TTC549 (cell line): ENCODE measurements at regions not wholly inside any gene's neighbourhood (a gene's known extent, or its start where the extent isn't known, plus 50 kb on each side); places are given as distances from the start of the nearest gene placed in this dataset.
"Not testable (repeated sequence)": the region's sequence is repeated elsewhere in the genome, so short reads cannot be mapped to it uniquely, and the experiment has no call there.

Source experiments
- FAIRE-seq: peaks from 2 replicates; lab custom pipeline; 2012; peaks lifted over from hg19 to GRCh38; lab: Jason Lieb, UNC

- FAIRE-seq, result no peak
Measured at GRCh38 chr2:239803102-239803765, 221.9 kb downstream of the NDUFA10 start.

GRCh38 chr2:239802185-239802649 is 222.9 kb downstream of the NDUFA10 start:
- no peak for FAIRE-seq

- FAIRE-seq, result no peak
Measured at GRCh38 chr2:239801404-239802184, 223.5 kb downstream of the NDUFA10 start.

GRCh38 chr2:239800785-239801386 is 224.3 kb downstream of the NDUFA10 start:
- no peak for FAIRE-seq

- FAIRE-seq, result no peak
Measured at GRCh38 chr2:239797316-239797715, 227.8 kb downstream of the NDUFA10 start.

GRCh38 chr2:239795761-239796160 is 229.4 kb downstream of the NDUFA10 start:
- not testable (repeated sequence) for FAIRE-seq

- no peak for FAIRE-seq
Measured at GRCh38 chr2:239793836-239794235, 231.3 kb downstream of the NDUFA10 start.

- FAIRE-seq, result no peak
Measured at GRCh38 chr2:239793086-239793485, 232.1 kb downstream of the NDUFA10 start.

GRCh38 chr2:239792405-239793084 is 232.6 kb downstream of the NDUFA10 start:
- no peak for FAIRE-seq

GRCh38 chr2:239791526-239792404 is 233.4 kb downstream of the NDUFA10 start:
- no peak for FAIRE-seq

GRCh38 chr2:239790721-239791120 is 234.4 kb downstream of the NDUFA10 start:
- FAIRE-seq, result no peak

GRCh38 chr2:239790313-239790712 is 234.8 kb downstream of the NDUFA10 start:
- no peak for FAIRE-seq

GRCh38 chr2:239789711-239790110 is 235.4 kb downstream of the NDUFA10 start:
- no peak for FAIRE-seq

- FAIRE-seq, result no peak
Measured at GRCh38 chr2:239788576-239789098, 236.5 kb downstream of the NDUFA10 start.

GRCh38 chr2:239787538-239788050 is 237.5 kb downstream of the NDUFA10 start:
- no peak for FAIRE-seq

GRCh38 chr2:239786791-239787190 is 238.4 kb downstream of the NDUFA10 start:
- FAIRE-seq, result no peak

- no peak for FAIRE-seq
Measured at GRCh38 chr2:239781454-239781853, 243.7 kb downstream of the NDUFA10 start.

GRCh38 chr2:239780236-239780994 is 244.7 kb downstream of the NDUFA10 start:
- no peak for FAIRE-seq

- no peak for FAIRE-seq
Measured at GRCh38 chr2:239779584-239779983, 245.6 kb downstream of the NDUFA10 start.

- FAIRE-seq, result no peak
Measured at GRCh38 chr2:239778861-239779558, 246.1 kb downstream of the NDUFA10 start.
